ENCODE measurements at regions not wholly inside any gene's neighbourhood (a gene's known extent, or its start where the extent isn't known, plus 50 kb on each side); places are given as distances from the start of the nearest gene placed in this dataset.

DNA sequence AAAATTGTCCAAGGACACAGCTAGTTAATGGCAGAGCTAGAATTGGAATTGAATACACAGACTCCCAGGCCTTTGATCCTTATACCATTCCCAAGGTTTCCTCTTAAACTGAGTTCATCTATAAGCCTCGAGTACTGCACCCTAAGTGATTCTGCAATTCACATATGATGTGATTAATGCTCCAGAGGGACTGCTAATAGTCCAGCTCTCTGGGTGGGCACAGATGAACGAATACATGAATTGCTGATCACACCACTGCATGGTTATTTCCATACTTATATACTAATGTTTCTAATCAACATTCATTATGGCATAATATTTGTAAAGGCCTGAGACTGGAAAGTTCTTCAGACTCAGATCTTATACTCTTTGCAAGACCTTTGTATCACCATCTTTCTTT, 101.8 kb downstream of the NUFIP1 start:
- TF ChIP-seq, protein P1, sequence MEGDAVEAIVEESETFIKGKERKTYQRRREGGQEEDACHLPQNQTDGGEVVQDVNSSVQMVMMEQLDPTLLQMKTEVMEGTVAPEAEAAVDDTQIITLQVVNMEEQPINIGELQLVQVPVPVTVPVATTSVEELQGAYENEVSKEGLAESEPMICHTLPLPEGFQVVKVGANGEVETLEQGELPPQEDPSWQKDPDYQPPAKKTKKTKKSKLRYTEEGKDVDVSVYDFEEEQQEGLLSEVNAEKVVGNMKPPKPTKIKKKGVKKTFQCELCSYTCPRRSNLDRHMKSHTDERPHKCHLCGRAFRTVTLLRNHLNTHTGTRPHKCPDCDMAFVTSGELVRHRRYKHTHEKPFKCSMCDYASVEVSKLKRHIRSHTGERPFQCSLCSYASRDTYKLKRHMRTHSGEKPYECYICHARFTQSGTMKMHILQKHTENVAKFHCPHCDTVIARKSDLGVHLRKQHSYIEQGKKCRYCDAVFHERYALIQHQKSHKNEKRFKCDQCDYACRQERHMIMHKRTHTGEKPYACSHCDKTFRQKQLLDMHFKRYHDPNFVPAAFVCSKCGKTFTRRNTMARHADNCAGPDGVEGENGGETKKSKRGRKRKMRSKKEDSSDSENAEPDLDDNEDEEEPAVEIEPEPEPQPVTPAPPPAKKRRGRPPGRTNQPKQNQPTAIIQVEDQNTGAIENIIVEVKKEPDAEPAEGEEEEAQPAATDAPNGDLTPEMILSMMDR (optimal IDR thresholded peaks at IDR 0.05 in 1 of 3, IDR thresholded peaks at IDR 0.05 in 1 of 3, conservative IDR thresholded peaks at IDR 0.05 in 1 of 3; ENCODE audit: extremely low read depth in 1 of 3, insufficient read depth in 2 of 3, low read length in 3 of 3) = no peak
- TF ChIP-seq EZH2 (IDR thresholded peaks at IDR 0.05; ENCODE audit: low read length) = no peak

Measured in keratinocyte (primary cell).